ENCODE measurements at regions not wholly inside any gene's neighbourhood (a gene's known extent, or its start where the extent isn't known, plus 50 kb on each side); places are given as distances from the start of the nearest gene placed in this dataset.

DNA sequence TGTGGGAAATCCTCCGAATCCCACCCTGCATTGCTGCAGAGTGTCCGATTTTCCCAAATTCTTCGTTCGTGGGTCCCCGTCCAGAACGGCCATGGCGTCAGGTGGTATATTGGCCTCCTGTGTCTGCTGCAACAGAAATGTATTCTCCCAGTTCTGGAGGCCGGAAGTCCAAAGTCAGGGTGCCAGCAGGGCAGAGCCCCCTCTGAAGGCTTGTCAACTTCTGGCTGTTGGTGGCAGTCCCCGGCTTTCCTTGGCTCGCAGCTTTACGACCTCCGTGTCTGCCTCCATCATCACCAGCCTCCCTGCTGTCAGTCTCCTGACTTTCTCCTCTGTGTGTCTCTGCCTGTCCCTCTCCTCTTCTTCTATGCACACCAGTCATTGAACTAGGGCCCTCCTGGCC, 142.1 kb upstream of the FOXF1 start:
- Histone ChIP-seq H3K4me3 (replicated peaks in 1 of 2; ENCODE audit: low read depth in 1 of 2, low read length in 2 of 2) (no peak overlapping the region), H3K79me2 (ENCODE audit: insufficient read depth, low read length) (no peaks in the 10 kb centered on the region), H3K4me2 (ENCODE audit: low read length) (no peak overlapping the region), H3K36me3 (ENCODE audit: control insufficient read depth in 1 of 2, insufficient read depth in 2 of 2, low read length in 2 of 2) (no peaks in the 10 kb centered on the region), H3K9me3 (ENCODE audit: control insufficient read depth in 1 of 2, insufficient read depth in 1 of 2, low read depth in 1 of 2, low read length in 2 of 2) (no peaks in the 10 kb centered on the region), H3K4me1 (ENCODE audit: control insufficient read depth in 1 of 2, insufficient read depth in 2 of 2, low read length in 2 of 2) (no peaks in the 10 kb centered on the region; a peak in 1 of 4 replicates), H3K9ac (ENCODE audit: low read length) (no peak overlapping the region), H2AFZ (ENCODE audit: low read depth, low read length, poor library complexity, severe bottlenecking) (no peak overlapping the region), H3K27me3 (ENCODE audit: insufficient read depth, low read length) (no peaks in the 10 kb centered on the region), H4K20me1 (ENCODE audit: insufficient read depth) (no peaks in the 10 kb centered on the region), H3K27ac (ENCODE audit: low read depth, low read length) (no peak overlapping the region), H3K9me2 (ENCODE audit: insufficient read depth) (no peaks in the 10 kb centered on the region)
- DNase-seq (ENCODE audit: low read depth, low spot score) (no peak), ATAC-seq (no peak)
- POLR2A ChIA-PET = no interaction called here
- RAD21 ChIA-PET (ENCODE audit: low non-redundant PET in 1 of 2, low total read pairs in 2 of 2, uncharacterized antibody in 2 of 2, unreplicated experiment in 2 of 2) = no interaction called here
- TF ChIP-seq SRF (IDR thresholded peaks at IDR 0.05; ENCODE audit: low read depth) = no peak
- no peak for TF ChIP-seq EZH2 (IDR thresholded peaks at IDR 0.05)
- TF ChIP-seq TCF7L2 (IDR thresholded peaks at IDR 0.05; ENCODE audit: borderline replicate concordance, extremely low read depth, insufficient read depth, insufficient read length) = no peak
- TF ChIP-seq POLR2A (IDR thresholded peaks at IDR 0.05; ENCODE audit: borderline replicate concordance, extremely low read depth, insufficient read depth, insufficient read length) = no peak
- TF ChIP-seq, protein P1, sequence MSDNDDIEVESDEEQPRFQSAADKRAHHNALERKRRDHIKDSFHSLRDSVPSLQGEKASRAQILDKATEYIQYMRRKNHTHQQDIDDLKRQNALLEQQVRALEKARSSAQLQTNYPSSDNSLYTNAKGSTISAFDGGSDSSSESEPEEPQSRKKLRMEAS (IDR thresholded peaks at IDR 0.05) = no peak
- no peak for TF ChIP-seq SIN3A (IDR thresholded peaks at IDR 0.05; ENCODE audit: low read depth)
- TF ChIP-seq, protein P2, sequence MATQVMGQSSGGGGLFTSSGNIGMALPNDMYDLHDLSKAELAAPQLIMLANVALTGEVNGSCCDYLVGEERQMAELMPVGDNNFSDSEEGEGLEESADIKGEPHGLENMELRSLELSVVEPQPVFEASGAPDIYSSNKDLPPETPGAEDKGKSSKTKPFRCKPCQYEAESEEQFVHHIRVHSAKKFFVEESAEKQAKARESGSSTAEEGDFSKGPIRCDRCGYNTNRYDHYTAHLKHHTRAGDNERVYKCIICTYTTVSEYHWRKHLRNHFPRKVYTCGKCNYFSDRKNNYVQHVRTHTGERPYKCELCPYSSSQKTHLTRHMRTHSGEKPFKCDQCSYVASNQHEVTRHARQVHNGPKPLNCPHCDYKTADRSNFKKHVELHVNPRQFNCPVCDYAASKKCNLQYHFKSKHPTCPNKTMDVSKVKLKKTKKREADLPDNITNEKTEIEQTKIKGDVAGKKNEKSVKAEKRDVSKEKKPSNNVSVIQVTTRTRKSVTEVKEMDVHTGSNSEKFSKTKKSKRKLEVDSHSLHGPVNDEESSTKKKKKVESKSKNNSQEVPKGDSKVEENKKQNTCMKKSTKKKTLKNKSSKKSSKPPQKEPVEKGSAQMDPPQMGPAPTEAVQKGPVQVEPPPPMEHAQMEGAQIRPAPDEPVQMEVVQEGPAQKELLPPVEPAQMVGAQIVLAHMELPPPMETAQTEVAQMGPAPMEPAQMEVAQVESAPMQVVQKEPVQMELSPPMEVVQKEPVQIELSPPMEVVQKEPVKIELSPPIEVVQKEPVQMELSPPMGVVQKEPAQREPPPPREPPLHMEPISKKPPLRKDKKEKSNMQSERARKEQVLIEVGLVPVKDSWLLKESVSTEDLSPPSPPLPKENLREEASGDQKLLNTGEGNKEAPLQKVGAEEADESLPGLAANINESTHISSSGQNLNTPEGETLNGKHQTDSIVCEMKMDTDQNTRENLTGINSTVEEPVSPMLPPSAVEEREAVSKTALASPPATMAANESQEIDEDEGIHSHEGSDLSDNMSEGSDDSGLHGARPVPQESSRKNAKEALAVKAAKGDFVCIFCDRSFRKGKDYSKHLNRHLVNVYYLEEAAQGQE (IDR thresholded peaks at IDR 0.05; ENCODE audit: low read depth) = no peak
- no peak for TF ChIP-seq FOSL1 (IDR thresholded peaks at IDR 0.05; ENCODE audit: low read depth)
- no peak for TF ChIP-seq ZBTB33 (IDR thresholded peaks at IDR 0.05; ENCODE audit: extremely low read depth, insufficient replicate concordance, low read length)
- no peak for TF ChIP-seq RAD21 (IDR thresholded peaks at IDR 0.05; ENCODE audit: low read depth)
- no peak for TF ChIP-seq JUND (IDR thresholded peaks at IDR 0.05)
- no peak for TF ChIP-seq EGR1 (IDR thresholded peaks at IDR 0.05; ENCODE audit: low read depth)
- no peak for TF ChIP-seq ZNF274 (IDR thresholded peaks at IDR 0.05; ENCODE audit: low read depth, low read length)
- no peak for TF ChIP-seq POLR2AphosphoS5 (IDR thresholded peaks at IDR 0.05; ENCODE audit: low read depth, low read length)
- no peak for TF ChIP-seq SP1 (IDR thresholded peaks at IDR 0.05; ENCODE audit: low read depth)
- TF ChIP-seq ZFX (IDR thresholded peaks at IDR 0.05) = no peak
- TF ChIP-seq ELF1 (IDR thresholded peaks at IDR 0.05; ENCODE audit: borderline replicate concordance, low read depth) = no peak
- TF ChIP-seq CTCF (IDR thresholded peaks at IDR 0.05 in 2 of 3, conservative IDR thresholded peaks at IDR 0.05 in 1 of 3; ENCODE audit: borderline replicate concordance in 1 of 3, insufficient read depth in 1 of 3, low read depth in 2 of 3, low read length in 2 of 3) = no peak
- TF ChIP-seq CBX3 (IDR thresholded peaks at IDR 0.05; ENCODE audit: low read depth) = no peak
- BruUV-seq (replicated peaks) = no TSS peak
- intact Hi-C loops (cut with micrococcal nuclease) = no loop called here
- CTCF ChIA-PET = no interaction called here
